ENCODE measurements at regions not wholly inside any gene's neighbourhood (a gene's known extent, or its start where the extent isn't known, plus 50 kb on each side); places are given as distances from the start of the nearest gene placed in this dataset.

DNA sequence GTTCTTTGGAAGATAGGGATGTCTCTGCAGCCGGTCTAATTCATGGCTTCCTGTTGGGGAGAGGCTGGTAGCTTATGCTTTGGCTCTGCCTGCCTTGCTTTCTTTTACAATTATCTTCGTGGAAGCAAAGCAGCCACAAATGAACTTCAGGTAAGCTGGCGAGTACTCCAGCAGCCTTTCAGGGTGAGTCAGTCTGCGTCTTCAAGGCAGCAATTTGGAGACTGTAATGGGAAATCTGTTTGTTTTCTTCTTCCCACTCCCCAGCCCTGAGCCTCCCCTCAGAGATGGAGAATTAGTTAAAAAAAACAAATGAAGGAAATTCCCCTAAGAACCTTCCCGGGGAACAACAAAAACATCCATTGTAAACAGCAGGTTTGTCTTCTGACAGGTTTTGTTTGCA lies 100.1 kb downstream of the PSAT1 start:
- Histone ChIP-seq H3K4me1 (no peaks in the 10 kb centered on the region), H3K36me3 (no peaks in the 10 kb centered on the region), H3K9me3 (peaks cover 6 to 12% of the 10 kb centered on the region in 2 donors), H3K27ac (no peak overlapping the region), H3K27me3 (no peaks in the 10 kb centered on the region), H3K4me3 (no peak overlapping the region)
- no peak for DNase-seq (ENCODE audit: low spot score)
- TF ChIP-seq, protein P1, sequence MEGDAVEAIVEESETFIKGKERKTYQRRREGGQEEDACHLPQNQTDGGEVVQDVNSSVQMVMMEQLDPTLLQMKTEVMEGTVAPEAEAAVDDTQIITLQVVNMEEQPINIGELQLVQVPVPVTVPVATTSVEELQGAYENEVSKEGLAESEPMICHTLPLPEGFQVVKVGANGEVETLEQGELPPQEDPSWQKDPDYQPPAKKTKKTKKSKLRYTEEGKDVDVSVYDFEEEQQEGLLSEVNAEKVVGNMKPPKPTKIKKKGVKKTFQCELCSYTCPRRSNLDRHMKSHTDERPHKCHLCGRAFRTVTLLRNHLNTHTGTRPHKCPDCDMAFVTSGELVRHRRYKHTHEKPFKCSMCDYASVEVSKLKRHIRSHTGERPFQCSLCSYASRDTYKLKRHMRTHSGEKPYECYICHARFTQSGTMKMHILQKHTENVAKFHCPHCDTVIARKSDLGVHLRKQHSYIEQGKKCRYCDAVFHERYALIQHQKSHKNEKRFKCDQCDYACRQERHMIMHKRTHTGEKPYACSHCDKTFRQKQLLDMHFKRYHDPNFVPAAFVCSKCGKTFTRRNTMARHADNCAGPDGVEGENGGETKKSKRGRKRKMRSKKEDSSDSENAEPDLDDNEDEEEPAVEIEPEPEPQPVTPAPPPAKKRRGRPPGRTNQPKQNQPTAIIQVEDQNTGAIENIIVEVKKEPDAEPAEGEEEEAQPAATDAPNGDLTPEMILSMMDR (IDR thresholded peaks at IDR 0.05), result no peak

DNA sequence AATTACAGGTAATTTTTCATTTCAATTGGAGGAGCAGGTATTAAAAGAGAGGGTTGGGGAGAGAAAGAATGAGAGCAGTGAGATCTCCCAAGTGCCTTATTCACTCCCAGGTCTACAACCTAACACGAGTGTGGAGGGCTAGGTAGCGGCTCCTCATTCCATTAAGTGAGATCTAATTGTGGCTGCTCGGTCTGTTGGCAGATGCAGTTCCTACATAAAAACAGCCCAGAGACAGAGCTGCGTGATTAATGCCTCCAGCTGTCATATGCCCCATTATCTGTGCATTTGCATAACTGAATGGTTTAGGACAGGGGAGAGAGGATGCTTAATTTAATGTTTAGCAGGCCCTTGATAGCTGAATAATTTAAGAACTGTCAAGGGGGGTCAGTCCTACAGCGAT lies 100.5 kb downstream of the PSAT1 start:
- DNase-seq (ENCODE audit: low spot score), result no peak
- H3K27ac ChIP-seq, result no peak overlapping the region
- peaks cover 6 to 12% of the 10 kb centered on the region in 2 donors for H3K9me3 ChIP-seq
- TF ChIP-seq, protein P1 (IDR thresholded peaks at IDR 0.05), result no peak
- H3K27me3 ChIP-seq, result no peaks in the 10 kb centered on the region
- H3K36me3 ChIP-seq, result no peaks in the 10 kb centered on the region
- no peak overlapping the region for H3K4me3 ChIP-seq
- H3K4me1 ChIP-seq, result no peaks in the 10 kb centered on the region

DNA sequence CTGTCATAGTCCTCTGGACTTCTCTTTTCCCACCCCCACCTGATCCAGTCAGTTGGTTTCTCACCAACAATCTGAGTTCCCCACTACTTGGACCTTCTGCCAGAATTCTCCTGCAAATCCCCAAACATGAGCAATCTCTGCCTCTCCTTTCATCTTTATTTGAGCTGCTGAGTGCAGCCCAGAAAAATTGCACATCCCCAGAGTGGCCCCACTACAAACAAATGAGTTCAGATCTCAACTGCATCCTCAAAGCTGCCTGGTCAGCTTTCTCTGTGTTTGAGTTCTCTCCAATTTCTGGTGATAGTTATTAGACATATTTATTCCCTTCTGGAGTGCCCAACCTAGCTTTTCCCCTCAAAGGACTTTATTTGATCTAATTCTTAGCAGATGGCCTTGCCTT lies 102.2 kb downstream of the PSAT1 start:
- Histone ChIP-seq H3K27ac (no peak overlapping the region), H3K36me3 (no peaks in the 10 kb centered on the region), H3K4me3 (no peak overlapping the region), H3K9me3 (peaks cover 6 to 12% of the 10 kb centered on the region in 2 donors), H3K4me1 (no peaks in the 10 kb centered on the region), H3K27me3 (no peaks in the 10 kb centered on the region)
- no peak for DNase-seq (ENCODE audit: low spot score)
- TF ChIP-seq, protein P1 (IDR thresholded peaks at IDR 0.05), result no peak

DNA sequence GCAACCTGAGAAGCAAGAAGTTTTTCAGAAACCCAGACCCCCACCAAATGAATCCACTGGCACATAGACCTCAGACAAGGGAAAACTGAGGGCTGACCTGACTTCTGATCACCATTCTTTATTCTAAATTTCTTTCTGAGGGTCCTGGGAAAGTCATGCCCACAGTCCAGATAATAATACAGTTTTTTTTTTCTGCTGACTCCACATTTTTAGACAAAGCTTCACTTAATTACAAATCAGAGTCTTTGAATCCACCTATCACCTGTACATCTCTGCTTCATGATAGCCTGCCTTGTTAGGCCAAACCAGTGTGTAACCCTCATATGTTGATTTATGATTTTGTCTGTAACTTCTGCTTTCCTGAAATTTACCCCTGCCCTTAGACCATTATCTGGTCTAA lies 103.6 kb downstream of the PSAT1 start:
- Histone ChIP-seq H3K36me3 (no peaks in the 10 kb centered on the region), H3K27me3 (no peaks in the 10 kb centered on the region), H3K4me3 (no peak overlapping the region), H3K9me3 (peaks cover 0 to 2% of the 10 kb centered on the region in 2 donors), H3K4me1 (no peaks in the 10 kb centered on the region), H3K27ac (no peak overlapping the region)
- TF ChIP-seq, protein P1 (IDR thresholded peaks at IDR 0.05), result no peak
- DNase-seq (ENCODE audit: low spot score), result no peak

DNA sequence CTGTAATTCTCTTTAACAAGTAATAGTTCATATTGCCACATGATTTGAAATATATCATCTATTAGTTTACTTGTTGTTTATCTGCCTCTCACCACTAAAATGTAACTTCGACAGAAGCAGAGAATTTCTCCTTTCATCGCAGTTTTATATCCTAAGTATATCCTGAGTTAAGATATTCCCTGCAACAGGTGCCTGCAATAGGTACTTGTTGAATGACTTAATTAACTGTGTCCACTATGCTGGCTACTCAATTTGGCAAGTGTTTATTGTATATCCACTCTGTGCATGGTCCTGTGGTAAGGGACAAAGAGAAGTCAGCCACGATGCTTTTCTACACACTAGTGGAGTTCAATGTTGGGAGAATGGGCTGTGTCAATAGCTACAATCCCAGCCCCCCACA lies 108.5 kb downstream of the PSAT1 start:
- no peak for DNase-seq (ENCODE audit: low spot score)
- Histone ChIP-seq H3K27ac (no peak overlapping the region), H3K4me3 (no peak overlapping the region), H3K4me1 (no peaks in the 10 kb centered on the region), H3K9me3 (no peaks in the 10 kb centered on the region), H3K36me3 (no peaks in the 10 kb centered on the region), H3K27me3 (no peaks in the 10 kb centered on the region)
- TF ChIP-seq, protein P1 (IDR thresholded peaks at IDR 0.05), result no peak

DNA sequence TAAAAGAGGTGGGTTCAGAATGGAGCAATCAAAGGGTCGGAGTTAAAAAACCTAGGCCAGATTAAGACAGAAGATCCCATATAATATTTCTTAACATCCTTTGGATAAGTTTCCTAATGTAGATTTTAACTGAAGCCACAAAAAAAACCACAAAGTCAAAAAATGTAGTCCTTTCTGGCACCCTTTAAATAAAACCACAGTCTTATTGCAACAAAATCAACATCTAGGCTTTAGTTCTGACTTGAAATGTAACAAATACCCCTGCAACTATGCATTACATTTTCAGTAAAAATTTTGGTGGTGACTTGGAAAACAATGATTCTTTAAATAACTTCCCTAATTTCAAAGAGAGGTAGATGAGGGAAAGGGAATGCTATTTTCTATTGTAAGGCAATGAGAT lies 109.2 kb downstream of the PSAT1 start:
- H3K9me3 ChIP-seq, result no peaks in the 10 kb centered on the region
- H3K4me3 ChIP-seq, result no peak overlapping the region
- TF ChIP-seq, protein P1 (IDR thresholded peaks at IDR 0.05), result no peak
- no peaks in the 10 kb centered on the region for H3K27me3 ChIP-seq
- no peak overlapping the region for H3K27ac ChIP-seq
- no peaks in the 10 kb centered on the region for H3K36me3 ChIP-seq
- DNase-seq (ENCODE audit: low spot score), result no peak
- no peaks in the 10 kb centered on the region for H3K4me1 ChIP-seq
